CD4-positive, alpha-beta T cell (primary cell): ENCODE measurements at regions not wholly inside any gene's neighbourhood (a gene's known extent, or its start where the extent isn't known, plus 50 kb on each side); places are given as distances from the start of the nearest gene placed in this dataset.

Experiments used
- ATAC-seq: fragments of 200-7000 bp; cut with Tn5 transposase; one replicate; pipeline ENCODE4 v1.10.0; 2022; ENCODE audit warnings: mild to moderate bottlenecking; ENCODE audit not compliant: poor library complexity
- CTCF ChIA-PET: fragments of 350-600 bp; sonication (Branson Sonifier 250); formaldehyde crosslinking; loops from one replicate; lab custom pipeline; 2021; ENCODE audit warnings: antibody characterized with exemption, inconsistent platforms; lab: Charles Lee
- POLR2A ChIA-PET: fragments of 350-600 bp; sonication (Branson Sonifier 250); formaldehyde crosslinking; loops from one replicate; lab custom pipeline; 2021; ENCODE audit warnings: antibody characterized with exemption, inconsistent platforms; lab: Charles Lee
- DNase-seq, 14 experiments: peaks; one replicate each; pipeline ENCODE4 v3.0.0-alpha.2; 2013 to 2020; ENCODE audit warnings: mixed read lengths in 2 of 14
- H3K27ac ChIP-seq, 2 donors: one replicate each; pipeline versions ENCODE4 v1.5.1 to v1.7.0; 2013; ENCODE audit warnings: low read length in 2 of 2, low read depth in 1 of 2, mild to moderate bottlenecking in 1 of 2
- H3K27me3 ChIP-seq, 2 experiments: 1 replicate in 1 of 2; 2 replicates in 1 of 2; pipeline versions ENCODE4 v1.6.1 to v1.7.0; 2013; ENCODE audit warnings: low read length in 2 of 2, control low read depth in 1 of 2, mild to moderate bottlenecking in 1 of 2, moderate library complexity in 1 of 2; ENCODE audit not compliant: insufficient read depth in 2 of 2, control insufficient read depth in 1 of 2
- H3K36me3 ChIP-seq: one replicate; pipeline ENCODE4 v1.6.1; 2013; ENCODE audit warnings: low read length, control low read depth; ENCODE audit not compliant: insufficient read depth
- H3K4me1 ChIP-seq: one replicate; pipeline ENCODE4 v1.6.1; 2013; ENCODE audit warnings: low read length, control low read depth; ENCODE audit not compliant: insufficient read depth
- H3K4me3 ChIP-seq: one replicate; pipeline ENCODE4 v1.5.1; 2013; ENCODE audit warnings: mild to moderate bottlenecking, low read length, moderate library complexity
- H3K9me3 ChIP-seq, 2 experiments: 1 replicate in 1 of 2; 2 replicates in 1 of 2; pipeline versions ENCODE4 v1.6.1 to v1.7.0; 2013; ENCODE audit warnings: low read length in 2 of 2, mild to moderate bottlenecking in 2 of 2, control low read depth in 1 of 2, moderate library complexity in 1 of 2; ENCODE audit not compliant: control insufficient read depth in 1 of 2, insufficient read depth in 1 of 2
- H3K27ac Mint-ChIP-seq: one replicate; pipeline ENCODE4 v1.8.0; 2020; ENCODE audit warnings: mixed read lengths
- H3K27me3 Mint-ChIP-seq: one replicate; pipeline ENCODE4 v1.8.0; 2021; ENCODE audit warnings: mixed read lengths
- H3K36me3 Mint-ChIP-seq: one replicate; pipeline ENCODE4 v1.8.0; 2021; ENCODE audit warnings: low read depth, mixed read lengths
- H3K4me1 Mint-ChIP-seq: one replicate; pipeline ENCODE4 v1.8.0; 2021; ENCODE audit warnings: low read depth, mixed read lengths
- H3K4me3 Mint-ChIP-seq: one replicate; pipeline ENCODE4 v1.8.0; 2020; ENCODE audit warnings: mild to moderate bottlenecking, mixed read lengths
- H3K9me3 Mint-ChIP-seq: one replicate; pipeline ENCODE4 v1.8.0; 2020; ENCODE audit warnings: mixed read lengths
- CTCF ChIP-seq: fragments of 200-600 bp; IDR thresholded peaks from one replicate; pipeline ENCODE4 v1.8.0; 2022; ENCODE audit warnings: antibody characterized with exemption, mild to moderate bottlenecking
- intact Hi-C, 2 experiments: fragments of 100-400 bp; cut with DNase I in 1 of 2; cut with micrococcal nuclease in 1 of 2; formaldehyde crosslinking; loops; one replicate each; pipeline versions ENCODE4 v1.15.1 to v1.9.0; 2023 to 2025; cut with DNase I, micrococcal nuclease

- ChIA-PET CTCF (no interaction called here), POLR2A (no interaction called here)
- Histone ChIP-seq H3K27ac (no peak overlapping the region), H3K36me3 (no peaks in the 10 kb centered on the region), H3K4me3 (no peak overlapping the region), H3K4me1 (no peaks in the 10 kb centered on the region), H3K27me3 (no peaks in the 10 kb centered on the region), H3K9me3 (no peaks in the 10 kb centered on the region)
- Mint-ChIP-seq H3K9me3 (no peaks in the 10 kb centered on the region), H3K4me3 (no peak overlapping the region), H3K27me3 (no peaks in the 10 kb centered on the region), H3K4me1 (no peaks in the 10 kb centered on the region), H3K27ac (no peak overlapping the region), H3K36me3 (no peaks in the 10 kb centered on the region)
- DNase-seq (no peak), ATAC-seq (no peak)
- no peak for TF ChIP-seq CTCF
- intact Hi-C loops = no loop called here
Measured at GRCh38 chr11:103625624-103625965, 410.8 kb upstream of the DDI1 start.

GRCh38 chr11:103628121-103628520 lies 408.3 kb upstream of the DDI1 start:
- no peak for TF ChIP-seq CTCF
- Histone ChIP-seq H3K4me3 (no peak overlapping the region), H3K27ac (no peak overlapping the region), H3K4me1 (no peaks in the 10 kb centered on the region), H3K27me3 (no peaks in the 10 kb centered on the region), H3K9me3 (no peaks in the 10 kb centered on the region), H3K36me3 (no peaks in the 10 kb centered on the region)
- POLR2A ChIA-PET = no interaction called here
- Mint-ChIP-seq H3K27ac (no peak overlapping the region), H3K4me1 (no peaks in the 10 kb centered on the region), H3K27me3 (no peaks in the 10 kb centered on the region), H3K9me3 (no peaks in the 10 kb centered on the region), H3K36me3 (no peaks in the 10 kb centered on the region), H3K4me3 (no peak overlapping the region)
- DNase-seq (no peak), ATAC-seq (no peak)
- intact Hi-C loops = no loop called here
- CTCF ChIA-PET = interaction anchor here (0.6 kb wide), 1 partner anchor 483 kb away, joined by 3 read pairs; no protein-coding TSS in a partner anchor

GRCh38 chr11:103631841-103632240 lies 404.6 kb upstream of the DDI1 start:
- Histone ChIP-seq H3K9me3 (no peaks in the 10 kb centered on the region), H3K27me3 (no peaks in the 10 kb centered on the region), H3K36me3 (no peaks in the 10 kb centered on the region), H3K4me3 (no peak overlapping the region), H3K4me1 (no peaks in the 10 kb centered on the region), H3K27ac (no peak overlapping the region)
- ATAC-seq = no peak
- CTCF ChIA-PET = no interaction called here
- Mint-ChIP-seq H3K36me3 (no peaks in the 10 kb centered on the region), H3K9me3 (no peaks in the 10 kb centered on the region), H3K27me3 (no peaks in the 10 kb centered on the region), H3K4me1 (no peaks in the 10 kb centered on the region), H3K4me3 (no peak overlapping the region), H3K27ac (no peak overlapping the region)
- no peak for DNase-seq
- TF ChIP-seq CTCF = no peak
- intact Hi-C loops = no loop called here
- POLR2A ChIA-PET = no interaction called here
